ENCODE measurements at regions not wholly inside any gene's neighbourhood (a gene's known extent, or its start where the extent isn't known, plus 50 kb on each side); places are given as distances from the start of the nearest gene placed in this dataset.

GRCh38 chr2:198438331-198438730, 633.9 kb downstream of the PLCL1 start:
- 83 to 100% (median 92%) methylated on average over 1 of the region's 1 CpG for WGBS, 5 donors

GRCh38 chr2:198424112-198424511, 619.7 kb downstream of the PLCL1 start:
- H3K9me3 ChIP-seq = no peaks in the 10 kb centered on the region
- WGBS, 5 donors = 54 to 81% (median 68%) methylated on average over 1 of the region's 1 CpG
- no peaks in the 10 kb centered on the region for H3K36me3 ChIP-seq
- no peak overlapping the region for H3K4me3 ChIP-seq
- H3K27ac ChIP-seq = no peak overlapping the region
- no peaks in the 10 kb centered on the region for H3K4me1 ChIP-seq
- intact Hi-C loops (cut with DNase I; ENCODE audit: low total_unique reads) = no loop called here
- no peaks in the 10 kb centered on the region for H3K27me3 ChIP-seq
- no peak for TF ChIP-seq POLR2A (IDR thresholded peaks at IDR 0.05)
- no peak for TF ChIP-seq CTCF (IDR thresholded peaks at IDR 0.05)
- no peak for TF ChIP-seq POLR2AphosphoS5 (IDR thresholded peaks at IDR 0.05)
- TF ChIP-seq EP300 (IDR thresholded peaks at IDR 0.05) = no peak
- DNase-seq = no peak

More at GRCh38 chr2:198438331-198438730, 633.9 kb downstream of the PLCL1 start:
- no peak for DNase-seq
- Histone ChIP-seq H3K4me1 (no peaks in the 10 kb centered on the region), H3K9me3 (no peaks in the 10 kb centered on the region), H3K36me3 (no peaks in the 10 kb centered on the region), H3K27me3 (no peaks in the 10 kb centered on the region), H3K4me3 (no peak overlapping the region), H3K27ac (no peak overlapping the region)
- TF ChIP-seq CTCF (IDR thresholded peaks at IDR 0.05) = no peak
- no peak for TF ChIP-seq POLR2A (IDR thresholded peaks at IDR 0.05)
- TF ChIP-seq POLR2AphosphoS5 (IDR thresholded peaks at IDR 0.05) = no peak
- TF ChIP-seq EP300 (IDR thresholded peaks at IDR 0.05) = no peak
- intact Hi-C loops (cut with DNase I; ENCODE audit: low total_unique reads) = no loop called here

- no peaks in the 10 kb centered on the region for H3K27me3 ChIP-seq
- H3K36me3 ChIP-seq = no peaks in the 10 kb centered on the region
- intact Hi-C loops (cut with DNase I; ENCODE audit: low total_unique reads) = no loop called here
- no peak overlapping the region for H3K4me3 ChIP-seq
- no peaks in the 10 kb centered on the region for H3K9me3 ChIP-seq
- H3K4me1 ChIP-seq = no peaks in the 10 kb centered on the region
- H3K27ac ChIP-seq = no peak overlapping the region
- 72 to 90% (median 87%) methylated on average over 3 of the region's 3 CpGs for WGBS, 5 donors
- TF ChIP-seq POLR2A (IDR thresholded peaks at IDR 0.05) = no peak
- TF ChIP-seq POLR2AphosphoS5 (IDR thresholded peaks at IDR 0.05) = no peak
- TF ChIP-seq EP300 (IDR thresholded peaks at IDR 0.05) = no peak
- TF ChIP-seq CTCF (IDR thresholded peaks at IDR 0.05) = no peak
- peak in 1 of 2 donors; percentile 27 for DNase-seq
Observed at GRCh38 chr2:198417836-198418235, 613.4 kb downstream of the PLCL1 start.

- TF ChIP-seq POLR2AphosphoS5 (IDR thresholded peaks at IDR 0.05) (no peak), CTCF (IDR thresholded peaks at IDR 0.05) (no peak), EP300 (IDR thresholded peaks at IDR 0.05) (no peak), POLR2A (IDR thresholded peaks at IDR 0.05) (no peak)
- intact Hi-C loops (cut with DNase I; ENCODE audit: low total_unique reads) = no loop called here
- no peak overlapping the region for H3K4me3 ChIP-seq
- H3K9me3 ChIP-seq = no peaks in the 10 kb centered on the region
- H3K4me1 ChIP-seq = no peaks in the 10 kb centered on the region
- WGBS, 5 donors = 66 to 83% (median 76%) methylated on average over 2 of the region's 2 CpGs
- DNase-seq = no peak
- H3K27ac ChIP-seq = no peak overlapping the region
- no peaks in the 10 kb centered on the region for H3K36me3 ChIP-seq
- H3K27me3 ChIP-seq = no peaks in the 10 kb centered on the region
Observed at GRCh38 chr2:198414976-198415375, 610.6 kb downstream of the PLCL1 start.

Measured in stomach (tissue), 8 donors.